Liver (tissue), 7 donors: ENCODE measurements at regions not wholly inside any gene's neighbourhood (a gene's known extent, or its start where the extent isn't known, plus 50 kb on each side); places are given as distances from the start of the nearest gene placed in this dataset.

Source experiments
- DNase-seq: peaks from one replicate; pipeline ENCODE4 v3.0.0-alpha.2; 2017; ENCODE audit warnings: low spot score
- H3K27ac ChIP-seq, 2 donors: one replicate each; pipeline ENCODE4 v1.7.0; 2013; ENCODE audit warnings: inconsistent platforms in 2 of 2, low read length in 2 of 2, control low read depth in 1 of 2, low read depth in 1 of 2, mild to moderate bottlenecking in 1 of 2
- H3K27me3 ChIP-seq, 4 donors: one replicate each; pipeline versions ENCODE4 v1.6.1 to v1.7.0; 2013; ENCODE audit warnings: low read length in 3 of 4, inconsistent platforms in 1 of 4, mild to moderate bottlenecking in 1 of 4, moderate library complexity in 1 of 4; ENCODE audit not compliant: control insufficient read depth in 4 of 4, insufficient read depth in 4 of 4
- H3K36me3 ChIP-seq, 4 donors: one replicate each; pipeline versions ENCODE4 v1.6.1 to v1.7.0; 2013; ENCODE audit warnings: low read length in 3 of 4, mild to moderate bottlenecking in 3 of 4, low read depth in 1 of 4, moderate library complexity in 1 of 4; ENCODE audit not compliant: control insufficient read depth in 4 of 4, insufficient read depth in 3 of 4
- H3K4me1 ChIP-seq, 4 donors: one replicate each; pipeline versions ENCODE4 v1.6.1 to v1.7.0; 2013; ENCODE audit warnings: low read length in 3 of 4, mild to moderate bottlenecking in 3 of 4, moderate library complexity in 1 of 4; ENCODE audit not compliant: control insufficient read depth in 4 of 4, insufficient read depth in 4 of 4
- H3K4me3 ChIP-seq, 3 donors: one replicate each; pipeline versions ENCODE4 v1.6.1 to v1.7.0; 2013; ENCODE audit warnings: low read length in 3 of 3, control low read depth in 1 of 3, low read depth in 1 of 3, mild to moderate bottlenecking in 1 of 3
- H3K9ac ChIP-seq, 2 donors: one replicate each; pipeline ENCODE4 v1.7.0; 2013; ENCODE audit warnings: low read length in 2 of 2, mild to moderate bottlenecking in 2 of 2, moderate library complexity in 2 of 2, control low read depth in 1 of 2, low read depth in 1 of 2
- H3K9me3 ChIP-seq, 4 donors: one replicate each; pipeline versions ENCODE4 v1.6.1 to v1.7.0; 2013; ENCODE audit warnings: low read length in 3 of 4; ENCODE audit not compliant: control insufficient read depth in 4 of 4
- EGR1 ChIP-seq, 2 donors: IDR thresholded peaks; 2 replicates each; pipeline ENCODE4 v1.6.1; 2016 to 2018; ENCODE audit warnings: antibody characterized with exemption in 2 of 2, low read depth in 2 of 2
- FOXA1 ChIP-seq: IDR thresholded peaks from 2 replicates; pipeline ENCODE4 v1.6.1; 2016; ENCODE audit warnings: antibody characterized with exemption
- FOXA2 ChIP-seq: IDR thresholded peaks from 2 replicates; pipeline ENCODE4 v1.6.1; 2016; ENCODE audit warnings: antibody characterized with exemption
- GABPA ChIP-seq, 2 donors: IDR thresholded peaks in 1 of 2; conservative IDR thresholded peaks in 1 of 2; 2 replicates each; pipeline ENCODE4 v1.6.1; 2016; ENCODE audit warnings: antibody characterized with exemption in 2 of 2, mild to moderate bottlenecking in 1 of 2, moderate library complexity in 1 of 2
- HNF4A ChIP-seq, 2 donors: conservative IDR thresholded peaks; 2 replicates each; pipeline ENCODE4 v1.6.1; 2016; ENCODE audit warnings: antibody characterized with exemption in 2 of 2, mild to moderate bottlenecking in 2 of 2
- HNF4G ChIP-seq: IDR thresholded peaks from 2 replicates; pipeline ENCODE4 v1.6.1; 2016; ENCODE audit warnings: antibody characterized with exemption
- JUND ChIP-seq, 2 donors: IDR thresholded peaks; 2 replicates each; pipeline ENCODE4 v1.6.1; 2016; ENCODE audit warnings: antibody characterized with exemption in 2 of 2
- MAX ChIP-seq: IDR thresholded peaks from 2 replicates; pipeline ENCODE4 v1.6.1; 2016; ENCODE audit warnings: antibody characterized with exemption
- NR2F2 ChIP-seq: IDR thresholded peaks from 2 replicates; pipeline ENCODE4 v1.6.1; 2016; ENCODE audit warnings: antibody characterized with exemption
- RAD21 ChIP-seq, 2 donors: IDR thresholded peaks; 2 replicates each; pipeline ENCODE4 v1.6.1; 2016; ENCODE audit warnings: antibody characterized with exemption in 2 of 2, mild to moderate bottlenecking in 2 of 2
- RXRA ChIP-seq, 2 donors: IDR thresholded peaks; 2 replicates each; pipeline ENCODE4 v1.6.1; 2017 to 2018; ENCODE audit warnings: antibody characterized with exemption in 2 of 2, mild to moderate bottlenecking in 1 of 2
- SP1 ChIP-seq: IDR thresholded peaks from 2 replicates; pipeline ENCODE4 v1.6.1; 2018; ENCODE audit warnings: antibody characterized with exemption, mild to moderate bottlenecking
- YY1 ChIP-seq: IDR thresholded peaks from 2 replicates; pipeline ENCODE4 v1.6.1; 2016; ENCODE audit warnings: antibody characterized with exemption, mild to moderate bottlenecking
- WGBS: extraction: QIAGEN DNeasy Blood & Tissue Kit; methylation state at CpG from one replicate; pipeline ENCODE4 v1.1.7; 2013; 5-methylcytosine and 5-hydroxymethylcytosine counted together
- TF ChIP-seq, protein P1 (sequence below): IDR thresholded peaks from 2 replicates; pipeline ENCODE4 v1.6.1; 2016; ENCODE audit warnings: antibody characterized with exemption, mild to moderate bottlenecking
- TF ChIP-seq, protein P2 (sequence below): IDR thresholded peaks from 2 replicates; pipeline ENCODE4 v1.6.1; 2016; ENCODE audit warnings: antibody characterized with exemption
- TF ChIP-seq, protein P3 (sequence below): IDR thresholded peaks from 2 replicates; pipeline ENCODE4 v1.6.1; 2016; ENCODE audit warnings: antibody characterized with exemption
- donor health status: healthy.
- donor health status: healthy.
- donor health status: healthy.
- donor health status: healthy.

GRCh38 chr4:122514671-122515070 is 58.1 kb upstream of the IL2 start:
- Histone ChIP-seq H3K4me3 (no peak overlapping the region), H3K36me3 (no peaks in the 10 kb centered on the region), H3K9ac (no peak overlapping the region), H3K9me3 (peaks cover 0 to 2% (median 0%) of the 10 kb centered on the region in 4 donors), H3K27ac (no peak overlapping the region), H3K4me1 (no peaks in the 10 kb centered on the region), H3K27me3 (no peaks in the 10 kb centered on the region)
- WGBS = 53% methylated on average over 3 of the region's 3 CpGs
- TF ChIP-seq NR2F2 (no peak), JUND (IDR thresholded peaks at IDR 0.05) (no peak), HNF4A (conservative IDR thresholded peaks at IDR 0.05) (no peak), YY1 (no peak), HNF4G (no peak)
- TF ChIP-seq, protein P1, sequence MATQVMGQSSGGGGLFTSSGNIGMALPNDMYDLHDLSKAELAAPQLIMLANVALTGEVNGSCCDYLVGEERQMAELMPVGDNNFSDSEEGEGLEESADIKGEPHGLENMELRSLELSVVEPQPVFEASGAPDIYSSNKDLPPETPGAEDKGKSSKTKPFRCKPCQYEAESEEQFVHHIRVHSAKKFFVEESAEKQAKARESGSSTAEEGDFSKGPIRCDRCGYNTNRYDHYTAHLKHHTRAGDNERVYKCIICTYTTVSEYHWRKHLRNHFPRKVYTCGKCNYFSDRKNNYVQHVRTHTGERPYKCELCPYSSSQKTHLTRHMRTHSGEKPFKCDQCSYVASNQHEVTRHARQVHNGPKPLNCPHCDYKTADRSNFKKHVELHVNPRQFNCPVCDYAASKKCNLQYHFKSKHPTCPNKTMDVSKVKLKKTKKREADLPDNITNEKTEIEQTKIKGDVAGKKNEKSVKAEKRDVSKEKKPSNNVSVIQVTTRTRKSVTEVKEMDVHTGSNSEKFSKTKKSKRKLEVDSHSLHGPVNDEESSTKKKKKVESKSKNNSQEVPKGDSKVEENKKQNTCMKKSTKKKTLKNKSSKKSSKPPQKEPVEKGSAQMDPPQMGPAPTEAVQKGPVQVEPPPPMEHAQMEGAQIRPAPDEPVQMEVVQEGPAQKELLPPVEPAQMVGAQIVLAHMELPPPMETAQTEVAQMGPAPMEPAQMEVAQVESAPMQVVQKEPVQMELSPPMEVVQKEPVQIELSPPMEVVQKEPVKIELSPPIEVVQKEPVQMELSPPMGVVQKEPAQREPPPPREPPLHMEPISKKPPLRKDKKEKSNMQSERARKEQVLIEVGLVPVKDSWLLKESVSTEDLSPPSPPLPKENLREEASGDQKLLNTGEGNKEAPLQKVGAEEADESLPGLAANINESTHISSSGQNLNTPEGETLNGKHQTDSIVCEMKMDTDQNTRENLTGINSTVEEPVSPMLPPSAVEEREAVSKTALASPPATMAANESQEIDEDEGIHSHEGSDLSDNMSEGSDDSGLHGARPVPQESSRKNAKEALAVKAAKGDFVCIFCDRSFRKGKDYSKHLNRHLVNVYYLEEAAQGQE = no peak
- no peak for DNase-seq

DNA sequence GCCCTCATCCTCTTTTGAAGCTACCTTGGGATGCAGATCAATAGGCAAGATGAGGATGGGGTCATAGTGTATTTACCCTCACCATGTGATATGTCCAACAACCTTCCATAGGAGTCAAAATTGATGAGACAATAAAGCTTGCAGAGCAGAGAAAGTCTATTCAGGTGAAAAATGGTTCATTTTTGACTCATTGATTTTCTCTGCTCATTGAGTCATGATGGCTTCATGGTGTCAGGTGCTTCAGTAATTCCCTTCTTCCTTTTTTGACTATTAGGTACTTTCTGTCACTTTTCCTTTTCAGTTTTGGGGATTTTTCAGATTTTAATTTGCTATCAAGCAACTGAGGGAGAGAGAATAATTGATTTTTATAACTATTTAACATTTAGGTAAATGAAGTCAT is 55.9 kb upstream of the IL2 start:
- no peaks in the 10 kb centered on the region for H3K36me3 ChIP-seq
- DNase-seq = no peak
- H3K4me1 ChIP-seq = no peaks in the 10 kb centered on the region
- H3K27ac ChIP-seq = no peak overlapping the region
- H3K27me3 ChIP-seq = no peaks in the 10 kb centered on the region
- H3K4me3 ChIP-seq = no peak overlapping the region
- H3K9ac ChIP-seq = no peak overlapping the region
- TF ChIP-seq HNF4G (no peak), GABPA (IDR thresholded peaks at IDR 0.05 in 1 of 2, conservative IDR thresholded peaks at IDR 0.05 in 1 of 2) (no peak), JUND (IDR thresholded peaks at IDR 0.05) (no peak), NR2F2 (no peak), SP1 (no peak), RXRA (IDR thresholded peaks at IDR 0.05) (no peak), FOXA1 (no peak), MAX (no peak), EGR1 (IDR thresholded peaks at IDR 0.05; ENCODE audit: low read depth in 2 of 2) (no peak), HNF4A (conservative IDR thresholded peaks at IDR 0.05) (no peak), FOXA2 (no peak)
- TF ChIP-seq, protein P2, sequence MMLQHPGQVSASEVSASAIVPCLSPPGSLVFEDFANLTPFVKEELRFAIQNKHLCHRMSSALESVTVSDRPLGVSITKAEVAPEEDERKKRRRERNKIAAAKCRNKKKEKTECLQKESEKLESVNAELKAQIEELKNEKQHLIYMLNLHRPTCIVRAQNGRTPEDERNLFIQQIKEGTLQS = no peak
- H3K9me3 ChIP-seq = peaks cover 0 to 2% (median 0%) of the 10 kb centered on the region in 4 donors

DNA sequence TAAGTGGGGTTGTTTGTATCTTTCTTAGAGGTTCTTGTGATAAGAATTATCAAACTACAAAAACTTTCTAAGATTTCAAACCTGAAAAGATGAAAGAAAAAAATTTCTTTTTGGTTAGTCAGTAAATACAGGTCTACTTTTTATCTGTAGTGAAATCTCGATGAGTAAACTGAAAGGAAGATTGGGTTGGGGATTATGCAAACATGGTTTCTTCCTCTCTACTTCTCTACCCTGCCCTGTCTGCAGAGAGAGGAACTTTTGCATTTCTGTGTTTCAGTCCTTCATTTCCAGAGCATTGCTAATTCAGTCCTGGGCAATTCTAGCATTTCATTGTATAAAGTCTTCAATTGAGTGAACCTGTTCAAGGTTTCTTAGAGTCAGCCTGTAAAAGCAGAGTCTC is 51.6 kb upstream of the IL2 start:
- Histone ChIP-seq H3K27me3 (no peaks in the 10 kb centered on the region), H3K9me3 (peaks cover 0 to 2% (median 0%) of the 10 kb centered on the region in 4 donors), H3K36me3 (no peaks in the 10 kb centered on the region), H3K4me3 (no peak overlapping the region), H3K27ac (no peak overlapping the region), H3K4me1 (no peaks in the 10 kb centered on the region), H3K9ac (no peak overlapping the region)
- WGBS = 31% methylated on average over 1 of the region's 1 CpG
- DNase-seq = no peak
- TF ChIP-seq, protein P1 = no peak
- TF ChIP-seq SP1 (no peak), RAD21 (IDR thresholded peaks at IDR 0.05) (no peak), FOXA2 (no peak), EGR1 (IDR thresholded peaks at IDR 0.05; ENCODE audit: low read depth in 2 of 2) (no peak), YY1 (no peak), JUND (IDR thresholded peaks at IDR 0.05) (no peak), MAX (no peak), HNF4A (conservative IDR thresholded peaks at IDR 0.05) (no peak), NR2F2 (no peak)
- TF ChIP-seq, protein P3, sequence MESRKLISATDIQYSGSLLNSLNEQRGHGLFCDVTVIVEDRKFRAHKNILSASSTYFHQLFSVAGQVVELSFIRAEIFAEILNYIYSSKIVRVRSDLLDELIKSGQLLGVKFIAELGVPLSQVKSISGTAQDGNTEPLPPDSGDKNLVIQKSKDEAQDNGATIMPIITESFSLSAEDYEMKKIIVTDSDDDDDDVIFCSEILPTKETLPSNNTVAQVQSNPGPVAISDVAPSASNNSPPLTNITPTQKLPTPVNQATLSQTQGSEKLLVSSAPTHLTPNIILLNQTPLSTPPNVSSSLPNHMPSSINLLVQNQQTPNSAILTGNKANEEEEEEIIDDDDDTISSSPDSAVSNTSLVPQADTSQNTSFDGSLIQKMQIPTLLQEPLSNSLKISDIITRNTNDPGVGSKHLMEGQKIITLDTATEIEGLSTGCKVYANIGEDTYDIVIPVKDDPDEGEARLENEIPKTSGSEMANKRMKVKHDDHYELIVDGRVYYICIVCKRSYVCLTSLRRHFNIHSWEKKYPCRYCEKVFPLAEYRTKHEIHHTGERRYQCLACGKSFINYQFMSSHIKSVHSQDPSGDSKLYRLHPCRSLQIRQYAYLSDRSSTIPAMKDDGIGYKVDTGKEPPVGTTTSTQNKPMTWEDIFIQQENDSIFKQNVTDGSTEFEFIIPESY = no peak
